ENCODE measurements at regions not wholly inside any gene's neighbourhood (a gene's known extent, or its start where the extent isn't known, plus 50 kb on each side); places are given as distances from the start of the nearest gene placed in this dataset.

DNA sequence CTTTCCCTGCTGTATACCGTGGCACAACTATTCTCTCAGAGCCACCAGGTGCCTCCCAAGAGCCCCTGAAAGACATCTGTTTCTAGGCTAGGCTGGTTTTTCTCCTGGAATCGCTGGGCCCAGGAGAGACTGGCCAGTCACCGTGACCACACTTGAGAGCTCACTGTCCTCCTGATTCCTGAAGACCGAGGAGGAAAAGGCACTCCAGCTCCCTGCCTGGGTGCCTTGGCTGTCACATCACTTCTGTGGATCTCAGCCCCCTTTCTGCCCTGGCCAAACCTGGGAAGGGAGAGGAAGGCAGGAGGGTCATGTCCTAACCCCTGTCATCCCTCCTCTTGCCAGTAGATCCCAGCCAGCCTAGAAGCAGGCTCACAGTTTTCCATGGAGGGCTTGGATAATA, 54.7 kb upstream of the LAS1L start:
- no peak for TF ChIP-seq EZH2phosphoT487 (IDR thresholded peaks at IDR 0.05; ENCODE audit: low read length)
- TF ChIP-seq, protein P1, sequence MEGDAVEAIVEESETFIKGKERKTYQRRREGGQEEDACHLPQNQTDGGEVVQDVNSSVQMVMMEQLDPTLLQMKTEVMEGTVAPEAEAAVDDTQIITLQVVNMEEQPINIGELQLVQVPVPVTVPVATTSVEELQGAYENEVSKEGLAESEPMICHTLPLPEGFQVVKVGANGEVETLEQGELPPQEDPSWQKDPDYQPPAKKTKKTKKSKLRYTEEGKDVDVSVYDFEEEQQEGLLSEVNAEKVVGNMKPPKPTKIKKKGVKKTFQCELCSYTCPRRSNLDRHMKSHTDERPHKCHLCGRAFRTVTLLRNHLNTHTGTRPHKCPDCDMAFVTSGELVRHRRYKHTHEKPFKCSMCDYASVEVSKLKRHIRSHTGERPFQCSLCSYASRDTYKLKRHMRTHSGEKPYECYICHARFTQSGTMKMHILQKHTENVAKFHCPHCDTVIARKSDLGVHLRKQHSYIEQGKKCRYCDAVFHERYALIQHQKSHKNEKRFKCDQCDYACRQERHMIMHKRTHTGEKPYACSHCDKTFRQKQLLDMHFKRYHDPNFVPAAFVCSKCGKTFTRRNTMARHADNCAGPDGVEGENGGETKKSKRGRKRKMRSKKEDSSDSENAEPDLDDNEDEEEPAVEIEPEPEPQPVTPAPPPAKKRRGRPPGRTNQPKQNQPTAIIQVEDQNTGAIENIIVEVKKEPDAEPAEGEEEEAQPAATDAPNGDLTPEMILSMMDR (IDR thresholded peaks at IDR 0.05; ENCODE audit: low read length) = no peak
- no peak for TF ChIP-seq EZH2 (optimal IDR thresholded peaks at IDR 0.05; ENCODE audit: low read depth, low read length)
